NCI-H510A treated with DMSO at 0.1 percent for 48 hours (cell line): ENCODE measurements at regions not wholly inside any gene's neighbourhood (a gene's known extent, or its start where the extent isn't known, plus 50 kb on each side); places are given as distances from the start of the nearest gene placed in this dataset.
"Not testable (repeated sequence)": the region's sequence is repeated elsewhere in the genome, so short reads cannot be mapped to it uniquely, and the experiment has no call there.

Experiments
- DNase-seq: peaks from one replicate; lab custom pipeline; 2025; lab: John Stamatoyannopoulos, UW

DNA sequence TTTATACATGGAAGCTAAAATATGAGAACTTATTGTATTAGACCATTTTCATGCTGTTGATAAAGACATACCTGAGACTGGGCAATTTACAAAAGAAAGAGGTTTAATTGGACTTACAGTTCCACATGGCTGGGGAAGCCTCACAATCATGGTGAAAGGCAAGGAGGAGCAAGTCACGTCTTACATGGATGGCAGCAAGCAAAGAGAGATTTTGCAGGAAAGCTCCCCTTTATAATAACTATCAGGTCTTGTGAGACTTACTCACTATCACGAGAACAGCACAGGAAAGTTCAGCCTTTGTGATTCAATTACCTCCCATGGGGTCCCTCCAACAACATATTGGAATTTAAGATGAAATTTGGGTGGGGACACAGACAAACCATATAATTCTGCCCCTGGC, 740.1 kb upstream of the NECTIN3 start:
- not testable (repeated sequence) for DNase-seq

GRCh38 chr3:110332629-110333028, 739.0 kb upstream of the NECTIN3 start:
- no peak for DNase-seq

- no peak for DNase-seq
Measured at GRCh38 chr3:110341047-110341446, 730.6 kb upstream of the NECTIN3 start.

DNA sequence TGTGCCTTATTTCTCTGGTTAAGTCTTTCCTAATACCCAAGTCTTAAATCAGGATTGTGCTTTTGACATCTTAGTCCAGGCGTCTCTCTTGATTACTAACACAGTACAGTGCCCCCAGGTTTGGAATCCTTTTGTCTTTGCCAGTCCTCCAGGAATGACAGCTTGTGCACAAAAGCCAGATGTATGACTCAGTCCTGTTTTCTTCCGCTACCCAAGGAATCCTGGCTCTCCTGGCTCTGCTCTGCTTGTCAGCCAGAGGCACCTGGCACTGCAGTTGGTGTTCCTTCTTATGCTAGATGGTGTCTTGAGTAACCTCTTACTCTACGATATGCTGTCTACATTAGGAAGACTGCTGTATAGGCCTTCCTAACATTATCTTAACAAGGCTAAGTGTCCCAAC, 728.2 kb upstream of the NECTIN3 start:
- no peak for DNase-seq

DNA sequence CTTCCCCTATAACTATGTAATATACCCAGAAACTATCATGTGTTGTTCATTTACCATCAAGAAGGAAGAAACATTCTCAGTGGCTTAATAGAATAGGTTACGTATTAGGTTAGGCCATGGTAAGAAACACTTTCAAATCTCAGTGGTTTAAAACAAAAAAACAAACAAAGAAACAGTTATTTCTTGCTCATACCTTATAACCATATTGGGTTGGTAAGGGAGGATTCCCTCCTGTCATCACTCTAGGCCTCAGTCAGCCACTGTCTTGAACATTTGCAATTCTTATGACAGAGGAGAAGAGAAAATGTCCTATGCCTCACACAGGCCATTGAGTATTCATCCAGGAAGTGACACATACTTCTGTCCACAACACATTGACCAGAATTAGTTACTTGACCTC, 727.7 kb upstream of the NECTIN3 start:
- no peak for DNase-seq

DNA sequence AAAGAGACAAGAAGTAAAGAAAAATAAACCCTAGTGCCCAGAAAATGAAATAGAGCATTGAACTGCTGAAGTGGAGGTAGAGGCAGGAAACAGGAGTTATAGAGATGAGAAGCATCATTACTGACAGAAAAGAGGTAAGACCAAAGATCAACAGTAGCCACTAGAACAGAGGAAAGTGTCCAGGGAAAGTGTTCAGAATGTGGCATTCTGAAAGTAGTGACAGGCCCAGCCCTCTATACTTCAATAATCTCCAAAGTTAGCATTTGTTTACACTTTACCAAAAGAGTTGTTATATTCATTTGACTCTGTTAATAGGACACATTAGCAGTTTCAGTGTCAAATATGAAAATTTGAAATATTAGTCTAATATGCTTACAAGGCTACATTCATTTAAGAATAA, 727.1 kb upstream of the NECTIN3 start:
- no peak for DNase-seq

DNA sequence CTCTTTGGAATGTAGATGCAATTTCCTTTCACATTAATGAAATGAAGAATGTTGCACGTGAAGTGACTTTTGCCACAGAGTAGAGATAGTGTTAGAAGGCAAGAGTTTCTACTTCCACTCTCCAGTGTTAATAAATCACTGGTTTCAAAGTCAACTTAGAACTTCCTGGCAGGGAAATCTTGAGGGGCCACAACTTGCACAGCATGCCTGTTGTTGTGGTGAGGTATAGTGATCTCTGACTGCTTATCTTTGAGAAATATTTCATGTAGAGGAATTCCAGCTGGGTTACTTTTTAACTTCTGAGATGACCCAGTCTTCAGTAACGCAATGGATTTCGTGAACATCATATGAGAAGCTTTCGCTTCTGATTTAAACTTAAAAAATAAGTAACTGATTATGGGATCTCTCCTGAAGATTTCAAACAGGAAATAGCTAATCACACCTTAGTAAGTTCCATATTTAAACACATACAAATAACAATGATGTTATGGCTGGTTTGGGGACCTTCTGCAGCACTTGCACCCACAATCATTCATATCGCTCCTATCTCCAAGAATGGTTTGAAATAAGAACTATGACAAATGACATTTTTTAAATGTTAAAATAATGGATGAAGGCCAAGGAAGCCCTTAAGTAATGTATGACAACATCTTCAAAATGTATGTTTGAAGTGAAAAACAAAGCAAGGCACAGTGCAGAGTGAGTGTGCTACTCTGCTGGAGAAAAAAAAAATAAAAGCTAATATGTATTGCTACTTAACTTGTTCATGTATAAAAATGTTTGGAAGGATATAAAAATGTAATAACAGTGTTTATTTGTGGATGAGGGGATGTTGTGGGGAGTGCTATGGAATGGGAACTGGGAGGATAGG, 726.5 kb upstream of the NECTIN3 start:
- DNase-seq: no peak

- no peak for DNase-seq
Measured at GRCh38 chr3:110349295-110349694, 722.3 kb upstream of the NECTIN3 start.

GRCh38 chr3:110352841-110353604, 718.6 kb upstream of the NECTIN3 start:
- DNase-seq: no peak

- DNase-seq: no peak
Measured at GRCh38 chr3:110362751-110363150, 708.9 kb upstream of the NECTIN3 start.

GRCh38 chr3:110367289-110367688, 704.3 kb upstream of the NECTIN3 start:
- DNase-seq: not testable (repeated sequence)

- DNase-seq: no peak
Measured at GRCh38 chr3:110375751-110376518, 695.7 kb upstream of the NECTIN3 start.

DNA sequence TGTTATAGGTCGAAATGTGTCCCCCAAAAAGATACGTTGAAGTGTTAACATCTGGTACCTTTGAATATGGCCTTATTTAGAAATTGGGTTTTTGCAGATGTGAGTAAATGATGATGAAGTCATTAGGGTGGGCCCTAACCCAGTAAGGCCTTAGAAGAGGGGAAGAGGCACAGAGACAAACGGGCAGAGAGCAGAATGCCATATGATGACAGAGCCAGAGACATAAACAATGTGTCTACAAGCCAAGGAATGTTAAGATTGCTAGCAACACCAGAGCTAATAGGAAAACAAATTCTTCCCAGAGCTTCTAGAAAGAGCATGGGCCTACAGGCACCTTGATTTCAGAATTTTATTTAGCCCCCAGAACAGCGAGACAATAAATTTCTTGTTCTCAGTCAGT, 693.1 kb upstream of the NECTIN3 start:
- DNase-seq: no peak

DNA sequence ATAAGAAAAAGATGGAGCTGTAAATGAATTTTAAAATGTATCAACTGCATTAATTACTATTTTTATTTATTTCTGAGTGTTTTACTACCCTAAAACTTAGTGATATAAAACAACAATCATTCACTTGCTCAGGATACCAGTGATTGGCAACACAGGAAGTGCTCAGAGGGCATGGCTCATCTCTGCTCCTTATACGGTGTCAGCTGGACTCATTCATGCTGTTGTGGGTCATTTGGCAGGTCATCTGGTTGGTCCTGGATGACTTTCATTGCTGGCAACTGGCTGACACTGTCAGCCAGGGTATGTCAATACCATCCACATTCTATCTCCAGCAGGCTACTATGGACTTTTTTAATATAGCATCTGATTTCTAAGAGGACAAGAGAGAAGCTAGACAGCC, 689.6 kb upstream of the NECTIN3 start:
- DNase-seq: peak; percentile 30

DNA sequence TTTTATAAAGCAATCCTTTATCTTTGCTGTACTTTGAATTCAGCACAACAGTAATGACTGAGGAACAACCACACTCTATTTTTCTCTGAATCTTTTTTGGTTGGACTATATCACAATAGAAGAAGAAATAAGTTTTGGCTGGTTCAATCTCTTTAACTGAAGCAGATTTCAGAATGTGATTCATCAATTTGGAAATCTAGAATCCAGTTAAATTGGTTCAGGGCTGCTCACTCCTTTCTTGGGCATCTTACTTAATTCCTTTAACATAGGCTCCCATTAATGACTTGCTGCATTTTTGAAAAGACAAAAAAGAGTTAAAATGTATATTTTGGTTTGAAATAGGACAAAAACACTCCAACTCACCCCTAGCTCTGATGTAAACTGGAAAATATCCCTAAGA, 688.3 kb upstream of the NECTIN3 start:
- DNase-seq: no peak

DNA sequence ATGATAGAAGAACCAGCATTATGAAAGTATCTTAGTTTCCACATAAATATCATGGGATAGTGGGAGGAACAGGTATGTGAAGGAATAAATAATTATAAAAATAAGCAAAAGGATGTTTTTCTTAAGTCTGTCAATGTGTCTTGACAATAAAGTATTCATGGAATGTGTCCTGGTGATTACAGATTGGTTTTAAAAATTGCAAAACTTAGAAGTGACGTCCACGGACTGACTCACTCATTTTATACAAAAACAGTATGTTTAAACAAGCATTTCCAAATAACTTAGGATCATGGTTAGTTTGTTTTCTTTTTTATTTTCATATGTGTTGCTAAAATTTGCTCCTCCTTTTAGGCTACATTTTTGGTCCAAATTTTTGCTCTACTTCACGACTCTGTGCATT, 687.0 kb upstream of the NECTIN3 start:
- no peak for DNase-seq

DNA sequence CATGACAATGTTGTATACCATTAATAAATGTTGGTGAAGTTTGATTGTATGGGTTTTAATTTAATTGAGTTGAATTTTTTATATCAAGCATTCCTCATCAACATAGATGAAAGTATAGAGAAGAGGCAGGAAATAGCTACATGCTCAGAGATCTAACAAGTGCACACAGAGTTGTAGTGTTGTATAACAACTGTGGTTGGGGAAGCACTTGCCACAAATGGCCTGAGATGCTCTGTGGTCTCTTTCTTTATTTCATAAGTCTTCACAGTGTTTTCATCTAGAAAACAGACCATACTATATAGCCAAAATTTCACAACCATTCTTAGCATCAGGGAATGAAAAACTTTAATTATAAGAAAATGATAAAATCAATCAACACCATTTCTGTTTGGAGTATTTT, 682.6 kb upstream of the NECTIN3 start:
- DNase-seq: no peak

DNA sequence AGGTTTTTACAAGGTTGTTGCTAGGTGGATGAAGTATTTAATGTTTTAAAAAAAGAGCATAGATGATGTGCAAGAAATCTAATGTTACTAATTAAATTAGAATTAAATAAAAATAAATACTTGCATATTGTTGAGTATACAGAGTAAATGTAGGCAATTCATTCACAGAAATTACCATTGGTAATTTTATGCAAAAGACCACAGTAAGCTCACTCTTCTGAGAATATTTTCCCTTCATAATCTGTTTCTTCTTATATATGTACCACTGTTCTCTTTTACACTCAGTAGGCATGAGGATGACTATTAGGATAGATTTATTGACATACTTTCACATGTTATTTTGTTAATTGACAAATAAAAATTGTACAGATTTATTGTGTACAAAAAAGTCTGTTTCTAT, 681.2 kb upstream of the NECTIN3 start:
- DNase-seq: no peak

GRCh38 chr3:110391042-110391441, 680.6 kb upstream of the NECTIN3 start:
- no peak for DNase-seq

DNA sequence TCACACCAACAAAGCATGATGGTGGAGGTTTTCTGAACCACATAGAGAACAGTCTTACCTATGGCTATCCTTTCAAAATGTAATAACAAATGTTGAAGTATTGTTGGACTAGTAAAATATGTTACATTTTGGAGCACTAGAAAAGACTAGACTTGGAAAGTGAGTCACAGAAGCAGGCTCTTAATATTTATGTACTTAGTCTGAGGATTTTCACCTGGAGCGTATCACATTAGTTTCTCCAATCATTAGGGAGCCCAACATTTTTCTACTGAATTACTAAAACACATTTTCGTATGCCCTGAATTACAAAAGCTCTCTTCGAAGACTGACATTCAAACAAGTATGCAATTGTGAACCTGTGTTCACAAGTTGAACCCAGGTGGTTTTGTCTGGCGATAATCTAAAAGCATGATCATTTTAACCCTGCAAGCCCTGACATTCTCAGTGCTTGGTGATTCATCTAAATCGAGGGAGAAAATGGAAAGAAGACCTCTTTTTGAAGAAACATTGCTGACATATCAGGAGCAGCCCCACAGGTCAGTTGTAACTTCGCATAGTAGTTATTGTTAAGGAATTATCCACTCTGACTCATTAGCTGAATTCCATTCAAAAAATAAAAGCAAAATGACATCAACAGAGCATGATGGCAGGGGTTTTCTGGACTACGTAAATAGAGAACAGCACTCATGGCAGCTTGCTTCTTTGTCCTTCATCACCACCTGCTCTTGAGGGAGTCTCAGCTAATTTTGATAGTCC, 679.8 kb upstream of the NECTIN3 start:
- DNase-seq: no peak

- DNase-seq: no peak
Measured at GRCh38 chr3:110393941-110394340, 677.7 kb upstream of the NECTIN3 start.

DNA sequence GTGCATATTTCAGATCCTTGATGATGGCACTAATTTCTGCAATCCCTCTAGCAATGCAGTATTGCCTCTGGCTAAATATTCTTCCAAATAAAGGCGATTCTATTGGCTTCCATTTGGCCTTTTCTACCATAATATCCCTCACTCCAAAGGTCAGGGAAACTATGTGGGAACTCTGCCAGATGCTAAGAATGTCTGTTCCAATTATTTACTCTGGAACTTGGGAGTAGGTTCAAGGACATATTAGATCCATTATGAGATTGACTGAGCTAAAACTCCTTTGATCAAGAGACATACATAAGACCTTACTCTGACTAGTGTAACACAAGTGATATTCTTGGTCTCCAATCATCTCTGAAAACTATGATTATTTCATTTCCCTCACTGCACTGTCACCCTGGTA, 674.5 kb upstream of the NECTIN3 start:
- no peak for DNase-seq
